SK-N-SH (cell line): ENCODE measurements at regions not wholly inside any gene's neighbourhood (a gene's known extent, or its start where the extent isn't known, plus 50 kb on each side); places are given as distances from the start of the nearest gene placed in this dataset.

Source experiments
- CTCF ChIA-PET: fragments of 300-600, 350-600 bp; formaldehyde crosslinking; extraction: SDS; loops from one replicate; lab custom pipeline; 2021; lab: Yijun Ruan, JAX
- POLR2A ChIA-PET: fragments of 350-600 bp; sonication (Branson Sonifier 250); formaldehyde crosslinking; extraction: SDS; loops from one replicate; lab custom pipeline; 2020; ENCODE audit warnings: antibody characterized with exemption, inconsistent platforms; lab: Yijun Ruan, JAX
- DNase-seq: peaks from one replicate; pipeline ENCODE4 v3.0.0; 2012
- H2AFZ ChIP-seq: fragments of 200-600 bp; sonication (generic); 2 replicates; pipeline ENCODE4 v1.8.1; 2016; ENCODE audit warnings: antibody characterized with exemption, mild to moderate bottlenecking, low read depth
- H3F3A ChIP-seq: fragments of 200-600 bp; sonication (generic); replicated peaks from 2 replicates; pipeline ENCODE3; 2016; ENCODE audit warnings: antibody characterized with exemption, mild to moderate bottlenecking; ENCODE audit not compliant: insufficient read depth
- H3K27ac ChIP-seq, 2 experiments: fragments of 200-500 bp in 1 of 2; fragments of 200-600 bp in 1 of 2; sonication (Bioruptor generic) in 1 of 2; sonication (generic), shearing (Covaris generic) in 1 of 2; 2 replicates each; pipeline versions ENCODE4 v1.5.1 to v1.6.1; 2014 to 2016; ENCODE audit warnings: low read depth in 2 of 2, inconsistent platforms in 1 of 2, low read length in 1 of 2, mild to moderate bottlenecking in 1 of 2, mixed read lengths in 1 of 2
- H3K27me3 ChIP-seq: fragments of 200-600 bp; sonication (generic), shearing (Covaris generic); 2 replicates; pipeline ENCODE4 v1.6.1; 2016; ENCODE audit warnings: mixed run types; ENCODE audit not compliant: insufficient read depth
- H3K36me3 ChIP-seq, 2 experiments: fragments of 200-500 bp in 1 of 2; fragments of 200-600 bp in 1 of 2; sonication (Bioruptor generic) in 1 of 2; sonication (generic) in 1 of 2; replicated peaks in 1 of 2; 2 replicates each; pipeline versions ENCODE3 to v1.5.1; 2014 to 2016; ENCODE audit warnings: low read length in 1 of 2, mild to moderate bottlenecking in 1 of 2; ENCODE audit not compliant: insufficient read depth in 2 of 2, control insufficient read depth in 1 of 2
- H3K4me1 ChIP-seq, 2 experiments: fragments of 200-500 bp in 1 of 2; fragments of 200-600 bp in 1 of 2; sonication (Bioruptor generic) in 1 of 2; sonication (generic), shearing (Covaris generic) in 1 of 2; 2 replicates each; pipeline versions ENCODE4 v1.5.1 to v1.6.1; 2014 to 2016; ENCODE audit warnings: low read depth in 1 of 2, low read length in 1 of 2, mixed run types in 1 of 2; ENCODE audit not compliant: insufficient read depth in 2 of 2, control insufficient read depth in 1 of 2
- H3K4me2 ChIP-seq: fragments of 200-600 bp; sonication (generic), shearing (Covaris generic); 2 replicates; pipeline ENCODE4 v1.6.1; 2017; ENCODE audit warnings: mixed run types
- H3K4me3 ChIP-seq, 2 experiments: fragments of 200-500 bp in 1 of 2; fragments of 200-600 bp in 1 of 2; sonication (Bioruptor generic) in 1 of 2; sonication (generic), shearing (Covaris generic) in 1 of 2; 2 replicates each; pipeline versions ENCODE4 v1.5.1 to v1.8.1; 2014 to 2016; ENCODE audit warnings: low read depth in 2 of 2, inconsistent platforms in 1 of 2, low read length in 1 of 2, mild to moderate bottlenecking in 1 of 2, mixed read lengths in 1 of 2, moderate library complexity in 1 of 2
- H3K79me2 ChIP-seq: fragments of 200-600 bp; sonication (generic); 2 replicates; pipeline ENCODE4 v1.8.1; 2017; ENCODE audit warnings: mild to moderate bottlenecking; ENCODE audit not compliant: insufficient read depth
- H3K9ac ChIP-seq: fragments of 200-600 bp; sonication (generic); 2 replicates; pipeline ENCODE4 v1.6.1; 2017; ENCODE audit warnings: mixed run types
- H3K9me2 ChIP-seq: fragments of 200-600 bp; sonication (generic); 2 replicates; pipeline ENCODE4 v1.6.1; 2017; ENCODE audit warnings: mixed run types
- H3K9me3 ChIP-seq: fragments of 200-600 bp; sonication (generic); 2 replicates; pipeline ENCODE4 v1.6.1; 2017; ENCODE audit warnings: mixed run types, mild to moderate bottlenecking, moderate library complexity
- H4K20me1 ChIP-seq: fragments of 200-600 bp; sonication (generic); 2 replicates; pipeline ENCODE4 v1.6.1; 2017; ENCODE audit warnings: mild to moderate bottlenecking, mixed run types; ENCODE audit not compliant: insufficient read depth
- EP300 ChIP-seq, 2 experiments: IDR thresholded peaks; 2 replicates each; pipeline versions ENCODE4 v1.4.0 to v1.6.1; 2012; ENCODE audit warnings: borderline replicate concordance in 1 of 2, low read depth in 1 of 2, low read length in 1 of 2
- FOSL2 ChIP-seq: IDR thresholded peaks from 2 replicates; pipeline ENCODE4 v1.4.0; 2012; ENCODE audit warnings: low read depth, mild to moderate bottlenecking, moderate library complexity, borderline replicate concordance
- GATA2 ChIP-seq: sonication (generic); formaldehyde crosslinking; IDR thresholded peaks from 2 replicates; pipeline ENCODE4 v1.5.0; 2020; ENCODE audit warnings: mild to moderate bottlenecking, missing genetic modification reagents
- MXI1 ChIP-seq: IDR thresholded peaks from 2 replicates; pipeline ENCODE4 v1.6.1; 2012; ENCODE audit warnings: mild to moderate bottlenecking, low read depth, low read length, improper control_type of control experiment
- RAD21 ChIP-seq: IDR thresholded peaks from 2 replicates; pipeline ENCODE4 v1.6.1; 2012; ENCODE audit warnings: mild to moderate bottlenecking, low read length
- WGBS: methylation state at CpG from one replicate; pipeline ENCODE4 v1.1.6; 2017; ENCODE audit warnings: low lambda C conversion rate; 5-methylcytosine and 5-hydroxymethylcytosine counted together
- TF ChIP-seq, protein P1 (sequence below): IDR thresholded peaks from 2 replicates; pipeline ENCODE4 v1.6.1; 2012; ENCODE audit warnings: mild to moderate bottlenecking, low read depth, low read length, moderate library complexity
- TF ChIP-seq, protein P2 (sequence below): IDR thresholded peaks from 2 replicates; pipeline ENCODE4 v1.4.0; 2012; ENCODE audit warnings: low read depth
- TF ChIP-seq, protein P3 (sequence below): IDR thresholded peaks from 2 replicates; pipeline ENCODE4 v1.4.0; 2012; ENCODE audit warnings: low read depth, borderline replicate concordance
- TF ChIP-seq, protein P4 (sequence below): IDR thresholded peaks from 2 replicates; pipeline ENCODE4; 2012

DNA sequence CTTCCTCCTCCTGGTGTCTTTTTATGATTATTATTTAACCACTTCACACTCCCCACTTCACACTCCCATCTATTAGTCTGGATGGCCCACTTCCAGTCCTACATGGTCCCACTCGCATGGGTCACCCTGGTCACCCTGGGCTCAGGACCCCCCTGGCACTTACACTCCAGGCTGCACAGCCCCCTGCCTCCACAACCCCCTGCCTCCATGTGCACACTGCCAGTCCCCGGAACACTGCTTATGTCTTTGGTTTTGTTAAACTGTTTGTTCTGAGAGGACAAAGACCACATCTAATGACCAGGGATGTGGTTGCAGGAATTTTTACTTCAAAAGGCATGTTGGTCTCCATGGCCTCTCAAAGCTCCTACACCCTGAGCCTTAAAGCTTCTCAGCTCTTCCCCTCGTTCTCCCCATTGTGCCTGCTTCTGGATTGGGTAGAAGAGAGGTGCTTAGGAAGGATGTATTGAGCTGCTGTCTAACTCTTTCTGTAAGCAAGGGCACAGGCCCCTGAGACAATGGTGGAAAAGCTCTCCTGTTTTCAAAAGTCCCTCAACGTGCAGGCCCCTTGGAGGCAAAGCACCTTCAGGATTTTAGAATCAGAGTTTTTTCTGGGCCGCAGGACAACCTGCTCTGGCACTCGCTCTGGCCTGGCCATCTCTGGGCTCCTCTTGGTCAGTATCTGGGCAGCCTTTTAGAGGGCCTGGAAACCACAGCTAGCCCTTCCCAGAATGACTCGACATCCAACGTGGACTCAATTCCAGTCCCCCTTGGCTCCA is 150.0 kb upstream of the HAAO start (continued):
- TF ChIP-seq, protein P1, sequence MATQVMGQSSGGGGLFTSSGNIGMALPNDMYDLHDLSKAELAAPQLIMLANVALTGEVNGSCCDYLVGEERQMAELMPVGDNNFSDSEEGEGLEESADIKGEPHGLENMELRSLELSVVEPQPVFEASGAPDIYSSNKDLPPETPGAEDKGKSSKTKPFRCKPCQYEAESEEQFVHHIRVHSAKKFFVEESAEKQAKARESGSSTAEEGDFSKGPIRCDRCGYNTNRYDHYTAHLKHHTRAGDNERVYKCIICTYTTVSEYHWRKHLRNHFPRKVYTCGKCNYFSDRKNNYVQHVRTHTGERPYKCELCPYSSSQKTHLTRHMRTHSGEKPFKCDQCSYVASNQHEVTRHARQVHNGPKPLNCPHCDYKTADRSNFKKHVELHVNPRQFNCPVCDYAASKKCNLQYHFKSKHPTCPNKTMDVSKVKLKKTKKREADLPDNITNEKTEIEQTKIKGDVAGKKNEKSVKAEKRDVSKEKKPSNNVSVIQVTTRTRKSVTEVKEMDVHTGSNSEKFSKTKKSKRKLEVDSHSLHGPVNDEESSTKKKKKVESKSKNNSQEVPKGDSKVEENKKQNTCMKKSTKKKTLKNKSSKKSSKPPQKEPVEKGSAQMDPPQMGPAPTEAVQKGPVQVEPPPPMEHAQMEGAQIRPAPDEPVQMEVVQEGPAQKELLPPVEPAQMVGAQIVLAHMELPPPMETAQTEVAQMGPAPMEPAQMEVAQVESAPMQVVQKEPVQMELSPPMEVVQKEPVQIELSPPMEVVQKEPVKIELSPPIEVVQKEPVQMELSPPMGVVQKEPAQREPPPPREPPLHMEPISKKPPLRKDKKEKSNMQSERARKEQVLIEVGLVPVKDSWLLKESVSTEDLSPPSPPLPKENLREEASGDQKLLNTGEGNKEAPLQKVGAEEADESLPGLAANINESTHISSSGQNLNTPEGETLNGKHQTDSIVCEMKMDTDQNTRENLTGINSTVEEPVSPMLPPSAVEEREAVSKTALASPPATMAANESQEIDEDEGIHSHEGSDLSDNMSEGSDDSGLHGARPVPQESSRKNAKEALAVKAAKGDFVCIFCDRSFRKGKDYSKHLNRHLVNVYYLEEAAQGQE: no peak
- no peak for TF ChIP-seq RAD21
- no peak for TF ChIP-seq MXI1
- TF ChIP-seq, protein P2, sequence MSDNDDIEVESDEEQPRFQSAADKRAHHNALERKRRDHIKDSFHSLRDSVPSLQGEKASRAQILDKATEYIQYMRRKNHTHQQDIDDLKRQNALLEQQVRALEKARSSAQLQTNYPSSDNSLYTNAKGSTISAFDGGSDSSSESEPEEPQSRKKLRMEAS: no peak
- TF ChIP-seq, protein P3, sequence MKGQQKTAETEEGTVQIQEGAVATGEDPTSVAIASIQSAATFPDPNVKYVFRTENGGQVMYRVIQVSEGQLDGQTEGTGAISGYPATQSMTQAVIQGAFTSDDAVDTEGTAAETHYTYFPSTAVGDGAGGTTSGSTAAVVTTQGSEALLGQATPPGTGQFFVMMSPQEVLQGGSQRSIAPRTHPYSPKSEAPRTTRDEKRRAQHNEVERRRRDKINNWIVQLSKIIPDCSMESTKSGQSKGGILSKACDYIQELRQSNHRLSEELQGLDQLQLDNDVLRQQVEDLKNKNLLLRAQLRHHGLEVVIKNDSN: no peak

DNA sequence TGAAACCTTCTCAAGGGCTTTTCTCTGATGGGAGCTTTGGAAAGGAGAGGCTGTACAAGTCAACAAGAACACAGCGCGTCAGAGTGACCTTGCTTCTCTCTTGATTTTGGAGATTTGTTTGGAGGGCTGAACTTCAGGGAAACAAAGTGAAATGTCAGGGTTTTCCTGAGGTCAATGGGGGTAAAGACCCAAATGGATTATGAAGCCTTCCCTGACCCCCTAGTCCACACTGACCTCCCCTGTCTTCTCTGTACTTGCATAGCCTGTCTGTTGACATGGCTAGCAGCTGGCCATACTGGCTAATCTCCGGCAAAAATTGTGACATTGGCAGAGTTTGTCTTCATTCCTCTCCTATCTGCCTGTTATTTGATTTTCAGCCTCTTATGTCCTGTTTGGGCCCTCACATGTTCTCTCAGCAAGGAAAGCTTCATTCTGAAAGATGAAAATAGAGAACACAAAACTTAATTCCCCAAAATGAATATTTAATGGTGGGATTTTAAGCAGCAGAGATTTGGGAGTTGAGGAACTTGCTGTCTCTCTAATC is 149.3 kb upstream of the HAAO start:
- Histone ChIP-seq H3K27me3 (no peaks in the 10 kb centered on the region), H3K4me3 (no peak overlapping the region), H2AFZ (no peak overlapping the region), H3F3A (no peaks in the 10 kb centered on the region), H3K9ac (no peak overlapping the region), H4K20me1 (no peaks in the 10 kb centered on the region), H3K9me2 (no peaks in the 10 kb centered on the region), H3K27ac (no peak overlapping the region), H3K9me3 (no peaks in the 10 kb centered on the region), H3K4me2 (no peak overlapping the region), H3K4me1 (peaks cover 0 to 14% of the 10 kb centered on the region in 2 experiments; a peak in 1 of 4 replicates), H3K36me3 (no peaks in the 10 kb centered on the region), H3K79me2 (no peaks in the 10 kb centered on the region)
- ChIA-PET CTCF (interaction anchor here (0.9 to 9.2 kb wide), 5 partner anchors 11 to 667 kb away, joined by 3 to 125 read pairs (median 5); partner anchors contain the start of gene ZFP36L2), POLR2A (no interaction called here)
- WGBS: 100% methylated on average over 3 of the region's 3 CpGs
- DNase-seq: no peak
- TF ChIP-seq, protein P4, sequence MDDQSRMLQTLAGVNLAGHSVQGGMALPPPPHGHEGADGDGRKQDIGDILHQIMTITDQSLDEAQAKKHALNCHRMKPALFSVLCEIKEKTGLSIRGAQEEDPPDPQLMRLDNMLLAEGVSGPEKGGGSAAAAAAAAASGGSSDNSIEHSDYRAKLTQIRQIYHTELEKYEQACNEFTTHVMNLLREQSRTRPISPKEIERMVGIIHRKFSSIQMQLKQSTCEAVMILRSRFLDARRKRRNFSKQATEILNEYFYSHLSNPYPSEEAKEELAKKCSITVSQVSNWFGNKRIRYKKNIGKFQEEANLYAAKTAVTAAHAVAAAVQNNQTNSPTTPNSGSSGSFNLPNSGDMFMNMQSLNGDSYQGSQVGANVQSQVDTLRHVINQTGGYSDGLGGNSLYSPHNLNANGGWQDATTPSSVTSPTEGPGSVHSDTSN: no peak
- TF ChIP-seq EP300 (IDR thresholded peaks at IDR 0.05; ENCODE audit: borderline replicate concordance in 1 of 2, low read depth in 1 of 2, low read length in 1 of 2): no peak
- TF ChIP-seq FOSL2: no peak
- no peak for TF ChIP-seq GATA2 (CRISPR knock-in tag)
